Activated B cell treated with CpG ODN at 0.5 μM for 24 hours (primary cell): ENCODE measurements at regions not wholly inside any gene's neighbourhood (a gene's known extent, or its start where the extent isn't known, plus 50 kb on each side); places are given as distances from the start of the nearest gene placed in this dataset.

Experiments
- ATAC-seq: fragments of 200-7000 bp; cut with Tn5 transposase; one replicate; pipeline ENCODE4 v1.10.0; 2021; ENCODE audit warnings: low read depth, mild to moderate bottlenecking, moderate library complexity
- CTCF ChIA-PET: fragments of 350-600 bp; sonication (Branson Sonifier 250); formaldehyde crosslinking; loops from one replicate; lab custom pipeline; 2021; ENCODE audit warnings: antibody characterized with exemption; lab: Charles Lee
- POLR2A ChIA-PET: fragments of 350-600 bp; sonication (Branson Sonifier 250); formaldehyde crosslinking; loops from one replicate; lab custom pipeline; 2021; ENCODE audit warnings: antibody characterized with exemption; lab: Charles Lee
- DNase-seq: peaks from one replicate; pipeline ENCODE4 v3.0.0; 2022
- H3K27ac Mint-ChIP-seq: one replicate; pipeline ENCODE4 v1.8.0; 2020; ENCODE audit warnings: mixed read lengths
- H3K27me3 Mint-ChIP-seq: one replicate; pipeline ENCODE4 v1.8.0; 2021; ENCODE audit warnings: mixed read lengths
- H3K36me3 Mint-ChIP-seq: one replicate; pipeline ENCODE4 v1.8.0; 2021; ENCODE audit warnings: low read depth, mixed read lengths
- H3K4me1 Mint-ChIP-seq: one replicate; pipeline ENCODE4 v1.8.0; 2021; ENCODE audit warnings: mixed read lengths
- H3K4me3 Mint-ChIP-seq: one replicate; pipeline ENCODE4 v1.8.0; 2020; ENCODE audit warnings: mild to moderate bottlenecking, mixed read lengths
- H3K9me3 Mint-ChIP-seq: one replicate; pipeline ENCODE4 v1.8.0; 2020; ENCODE audit warnings: mixed read lengths
- intact Hi-C: fragments of 100-400 bp; cut with micrococcal nuclease; formaldehyde crosslinking; loops from one replicate; pipeline ENCODE4 v1.15.1; 2024
- TF ChIP-seq, protein P1 (sequence below): fragments of 200-600 bp; IDR thresholded peaks from one replicate; pipeline ENCODE4 v1.8.0; 2022; ENCODE audit warnings: antibody characterized with exemption, mild to moderate bottlenecking

DNA sequence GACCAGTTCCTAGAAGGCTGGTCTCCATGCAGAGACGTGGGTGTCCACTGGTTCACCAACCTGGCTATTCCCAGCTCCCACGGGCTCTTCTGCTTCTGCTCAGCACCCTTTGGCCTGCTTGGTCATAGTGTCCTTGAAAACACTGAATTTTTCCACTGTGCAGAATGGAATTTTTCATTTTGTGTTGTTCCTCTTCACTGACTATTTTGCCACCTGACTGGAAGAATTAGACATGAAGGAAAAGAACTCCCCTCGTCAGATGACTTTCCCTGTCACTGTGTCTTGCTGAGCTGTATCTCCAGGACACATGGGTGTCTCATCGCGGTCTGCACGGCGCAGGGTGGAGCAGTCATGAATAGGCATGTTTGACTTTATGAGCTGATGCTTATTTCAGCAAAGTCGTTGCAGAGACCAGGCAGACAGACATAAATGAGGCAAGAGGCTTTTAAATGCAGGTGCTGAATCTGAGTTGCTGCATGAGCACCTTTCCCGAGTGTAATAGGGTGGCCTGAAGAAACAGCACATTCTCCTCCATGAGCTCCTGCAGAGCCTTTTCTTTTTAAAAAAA lies 50.2 kb upstream of the SEMA4D start:
- TF ChIP-seq, protein P1, sequence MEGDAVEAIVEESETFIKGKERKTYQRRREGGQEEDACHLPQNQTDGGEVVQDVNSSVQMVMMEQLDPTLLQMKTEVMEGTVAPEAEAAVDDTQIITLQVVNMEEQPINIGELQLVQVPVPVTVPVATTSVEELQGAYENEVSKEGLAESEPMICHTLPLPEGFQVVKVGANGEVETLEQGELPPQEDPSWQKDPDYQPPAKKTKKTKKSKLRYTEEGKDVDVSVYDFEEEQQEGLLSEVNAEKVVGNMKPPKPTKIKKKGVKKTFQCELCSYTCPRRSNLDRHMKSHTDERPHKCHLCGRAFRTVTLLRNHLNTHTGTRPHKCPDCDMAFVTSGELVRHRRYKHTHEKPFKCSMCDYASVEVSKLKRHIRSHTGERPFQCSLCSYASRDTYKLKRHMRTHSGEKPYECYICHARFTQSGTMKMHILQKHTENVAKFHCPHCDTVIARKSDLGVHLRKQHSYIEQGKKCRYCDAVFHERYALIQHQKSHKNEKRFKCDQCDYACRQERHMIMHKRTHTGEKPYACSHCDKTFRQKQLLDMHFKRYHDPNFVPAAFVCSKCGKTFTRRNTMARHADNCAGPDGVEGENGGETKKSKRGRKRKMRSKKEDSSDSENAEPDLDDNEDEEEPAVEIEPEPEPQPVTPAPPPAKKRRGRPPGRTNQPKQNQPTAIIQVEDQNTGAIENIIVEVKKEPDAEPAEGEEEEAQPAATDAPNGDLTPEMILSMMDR, result no peak
- CTCF ChIA-PET, result interaction anchor here (0.7 to 4.2 kb wide), 46 partner anchors 11 to 228 kb away, joined by 3 to 120 read pairs (median 6); partner anchors contain the start of gene SEMA4D
- intact Hi-C loops, result loop anchor here (2.0 kb wide), 4 partner anchors 25 to 165 kb away; partner anchors contain the start of gene SEMA4D
- DNase-seq (no peak), ATAC-seq (no peak)
- no peak overlapping the region for H3K27ac Mint-ChIP-seq
- H3K9me3 Mint-ChIP-seq, result peaks cover 7% of the 10 kb centered on the region
- peaks cover 4% of the 10 kb centered on the region for H3K36me3 Mint-ChIP-seq
- POLR2A ChIA-PET, result interaction anchor here (0.6 to 2.3 kb wide), 8 partner anchors 26 to 230 kb away, joined by 3 to 19 read pairs (median 6); partner anchors contain the start of gene SECISBP2
- no peak overlapping the region for H3K4me3 Mint-ChIP-seq
- H3K4me1 Mint-ChIP-seq, result peaks cover 12% of the 10 kb centered on the region
- H3K27me3 Mint-ChIP-seq, result no peaks in the 10 kb centered on the region
